ENCODE measurements at regions not wholly inside any gene's neighbourhood (a gene's known extent, or its start where the extent isn't known, plus 50 kb on each side); places are given as distances from the start of the nearest gene placed in this dataset.
"Not testable (repeated sequence)": the region's sequence is repeated elsewhere in the genome, so short reads cannot be mapped to it uniquely, and the experiment has no call there.

DNA sequence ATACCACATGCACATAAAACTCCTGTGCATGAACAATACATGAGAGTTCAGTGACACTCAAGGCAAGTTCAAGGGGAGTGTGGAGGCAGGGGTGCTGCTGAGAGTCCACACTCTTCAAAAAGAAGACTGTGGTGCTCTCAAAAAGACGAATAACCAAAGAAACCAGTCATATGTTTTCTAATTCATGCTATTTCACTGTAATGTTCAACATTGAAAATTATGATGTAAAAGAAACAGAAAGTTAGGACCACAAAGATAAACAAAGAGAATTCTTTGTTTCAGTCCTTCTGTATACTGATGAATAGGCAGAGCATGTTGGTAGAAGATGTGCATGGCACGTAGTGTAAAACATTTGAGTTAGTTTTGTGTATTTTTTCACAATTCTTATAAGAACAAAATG lies 864.2 kb upstream of the LRATD1 start:
- in situ Hi-C loops (cut with MboI; ENCODE audit: low pct_unique_long_range_greater_than_20kb, low sequenced_read_pairs): no loop called here
- no peak for DNase-seq

- in situ Hi-C loops (cut with MboI; ENCODE audit: low pct_unique_long_range_greater_than_20kb, low sequenced_read_pairs): no loop called here
- DNase-seq: no peak
These were observed 862.2 kb upstream of the LRATD1 start for GRCh38 chr2:13770279-13770678.

- in situ Hi-C loops (cut with MboI; ENCODE audit: low pct_unique_long_range_greater_than_20kb, low sequenced_read_pairs): no loop called here
These were observed 852.5 kb upstream of the LRATD1 start for GRCh38 chr2:13779996-13780395.

DNA sequence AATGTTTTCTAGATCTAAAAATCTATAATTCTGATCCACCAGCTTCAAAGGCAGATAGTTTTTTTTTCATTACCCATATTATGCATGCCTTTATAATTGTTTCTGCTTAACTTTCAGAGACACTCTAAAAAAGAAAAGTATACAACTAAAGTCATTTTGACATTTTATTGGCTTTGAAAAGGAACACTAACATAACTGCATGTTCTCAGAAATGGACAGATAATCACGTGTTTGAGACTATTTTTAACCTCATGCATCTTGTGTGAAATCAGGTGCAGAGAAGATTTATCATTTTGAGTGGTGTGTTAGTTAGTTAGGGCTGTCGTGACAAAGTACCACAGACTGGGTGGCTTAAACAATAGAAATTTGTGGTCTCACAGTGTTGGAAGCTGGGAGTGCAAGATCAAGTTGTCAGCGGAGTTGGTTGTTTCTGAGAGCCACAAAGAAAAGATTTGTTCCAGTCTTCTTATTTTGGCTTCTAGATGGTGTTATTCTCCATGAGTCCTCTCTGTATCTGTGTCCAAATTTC lies 841.4 kb upstream of the LRATD1 start:
- DNase-seq: no peak
- in situ Hi-C loops (cut with MboI; ENCODE audit: low pct_unique_long_range_greater_than_20kb, low sequenced_read_pairs): no loop called here

More at GRCh38 chr2:13779996-13780395, 852.5 kb upstream of the LRATD1 start:
- DNase-seq: no peak

DNA sequence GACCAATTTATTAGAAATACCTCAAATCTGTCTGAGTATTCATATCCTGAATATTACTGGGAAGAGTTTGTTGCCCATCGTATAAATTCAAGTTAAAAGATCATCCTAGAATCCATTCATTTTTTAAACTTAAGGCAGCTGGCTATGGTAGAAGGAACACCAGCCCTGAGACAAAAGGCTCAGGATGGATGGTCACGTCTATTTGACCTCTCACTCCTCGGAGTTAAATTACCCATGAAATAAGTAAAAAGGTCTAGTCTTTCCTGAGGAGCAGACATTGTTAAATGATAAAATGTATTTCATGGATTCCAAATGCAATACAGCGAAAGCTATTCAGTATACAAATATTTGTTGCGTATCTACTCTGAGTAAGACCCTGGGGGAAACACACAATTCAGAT lies 826.0 kb upstream of the LRATD1 start:
- DNase-seq: no peak
- in situ Hi-C loops (cut with MboI; ENCODE audit: low pct_unique_long_range_greater_than_20kb, low sequenced_read_pairs): no loop called here

DNA sequence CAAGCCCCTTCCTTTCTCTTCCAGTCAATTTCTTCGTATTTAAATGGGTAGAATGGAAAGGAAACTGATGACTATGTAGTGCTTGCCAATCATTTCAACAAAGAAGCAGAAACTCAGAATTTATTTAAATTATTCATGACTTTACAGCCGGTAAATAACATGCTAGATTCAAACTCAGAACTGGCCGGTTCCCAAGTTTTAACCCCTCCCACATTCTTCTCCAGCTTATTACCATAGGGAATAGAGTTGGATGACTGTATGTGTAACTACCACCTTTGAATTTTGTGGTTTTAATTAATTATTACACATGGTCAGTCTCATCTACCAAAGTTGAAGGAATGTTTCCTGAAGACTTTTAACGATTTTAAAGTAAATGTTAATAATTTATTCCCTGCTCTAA lies 819.3 kb upstream of the LRATD1 start:
- in situ Hi-C loops (cut with MboI; ENCODE audit: low pct_unique_long_range_greater_than_20kb, low sequenced_read_pairs): no loop called here
- DNase-seq: no peak

DNA sequence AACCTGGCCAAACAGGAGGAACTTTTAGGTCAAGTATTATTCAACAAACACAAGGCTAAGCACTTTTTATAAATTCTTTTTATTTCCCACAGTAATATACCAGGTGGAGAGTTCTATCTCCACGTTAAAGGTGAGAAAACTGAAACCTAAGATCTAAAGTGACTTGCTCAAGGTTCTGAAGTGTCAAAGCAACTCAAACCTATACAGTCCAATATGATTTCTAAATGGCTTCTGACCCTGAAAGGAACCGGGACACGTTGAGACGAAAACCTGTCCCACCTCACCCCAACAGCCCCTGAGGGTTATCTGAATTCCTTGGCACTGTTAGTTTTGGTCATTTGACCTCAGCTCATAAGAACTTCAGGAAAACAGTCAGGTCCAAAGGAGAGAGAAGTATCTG lies 814.5 kb upstream of the LRATD1 start:
- in situ Hi-C loops (cut with MboI; ENCODE audit: low pct_unique_long_range_greater_than_20kb, low sequenced_read_pairs): no loop called here
- no peak for DNase-seq

GRCh38 chr2:13819896-13820295 lies 812.6 kb upstream of the LRATD1 start:
- in situ Hi-C loops (cut with MboI; ENCODE audit: low pct_unique_long_range_greater_than_20kb, low sequenced_read_pairs): no loop called here

DNA sequence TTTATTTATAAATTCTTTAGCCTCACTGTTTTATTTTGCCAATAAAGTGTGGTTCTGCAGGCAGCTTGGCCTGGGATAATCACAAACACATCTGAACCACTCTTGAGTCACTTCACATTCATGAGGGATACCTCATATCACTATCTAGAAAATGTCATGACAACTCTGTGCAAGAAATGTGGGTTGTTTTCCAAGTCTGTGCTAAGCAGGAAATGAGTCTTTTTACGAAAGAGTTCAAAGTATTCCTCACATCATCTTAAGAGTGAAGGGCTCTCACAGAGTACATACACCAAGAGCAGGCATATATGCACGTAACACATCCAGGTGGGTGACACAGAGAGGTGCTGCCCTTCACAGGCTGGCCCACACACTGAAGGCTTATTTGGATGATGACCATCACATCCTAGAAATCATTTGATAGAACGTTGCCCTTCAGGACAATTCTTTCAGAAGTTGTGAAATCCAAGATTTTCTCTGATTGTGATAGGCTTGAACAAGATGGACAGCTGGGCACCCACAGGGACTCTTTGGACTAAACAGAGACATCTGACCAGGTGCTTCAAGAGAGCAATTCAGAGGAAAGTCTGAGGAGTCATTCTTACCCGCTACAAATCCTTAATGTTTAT lies 811.1 kb upstream of the LRATD1 start:
- DNase-seq: no peak
- in situ Hi-C loops (cut with MboI; ENCODE audit: low pct_unique_long_range_greater_than_20kb, low sequenced_read_pairs): no loop called here

More at GRCh38 chr2:13819896-13820295, 812.6 kb upstream of the LRATD1 start:
- DNase-seq: no peak

DNA sequence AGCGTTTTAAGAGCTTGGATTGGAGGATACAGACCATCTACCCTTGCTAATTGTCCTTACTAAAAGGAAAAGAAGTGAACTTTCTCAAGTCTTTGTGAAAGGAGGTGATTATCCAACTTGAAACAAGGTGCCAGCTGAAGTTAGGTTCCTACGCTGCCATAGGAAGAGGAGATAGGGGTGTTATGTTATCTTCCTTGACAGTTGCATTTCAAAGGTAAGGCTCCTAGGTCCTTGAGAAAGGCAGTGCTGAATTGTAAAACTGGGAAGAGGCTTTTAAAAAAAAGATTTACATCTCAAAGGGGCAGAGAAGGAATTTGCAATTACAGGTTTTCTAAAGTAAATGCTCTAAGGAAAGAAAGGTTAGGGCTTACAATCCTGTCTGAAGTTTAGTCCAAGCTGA lies 810.2 kb upstream of the LRATD1 start:
- no peak for DNase-seq
- in situ Hi-C loops (cut with MboI; ENCODE audit: low pct_unique_long_range_greater_than_20kb, low sequenced_read_pairs): no loop called here

GRCh38 chr2:13826314-13826853 lies 806.1 kb upstream of the LRATD1 start:
- no peak for DNase-seq
- in situ Hi-C loops (cut with MboI; ENCODE audit: low pct_unique_long_range_greater_than_20kb, low sequenced_read_pairs): no loop called here

- in situ Hi-C loops (cut with MboI; ENCODE audit: low pct_unique_long_range_greater_than_20kb, low sequenced_read_pairs): no loop called here
- no peak for DNase-seq
These were observed 773.9 kb upstream of the LRATD1 start for GRCh38 chr2:13858626-13859025.

GRCh38 chr2:13868275-13868674 lies 764.2 kb upstream of the LRATD1 start:
- DNase-seq; in situ Hi-C loops (cut with MboI; ENCODE audit: low pct_unique_long_range_greater_than_20kb, low sequenced_read_pairs): not testable (repeated sequence)

- in situ Hi-C loops (cut with MboI; ENCODE audit: low pct_unique_long_range_greater_than_20kb, low sequenced_read_pairs): no loop called here
- DNase-seq: no peak
These were observed 756.0 kb upstream of the LRATD1 start for GRCh38 chr2:13876491-13877037.

- in situ Hi-C loops (cut with MboI; ENCODE audit: low pct_unique_long_range_greater_than_20kb, low sequenced_read_pairs): no loop called here
These were observed 754.9 kb upstream of the LRATD1 start for GRCh38 chr2:13877571-13877970.

DNA sequence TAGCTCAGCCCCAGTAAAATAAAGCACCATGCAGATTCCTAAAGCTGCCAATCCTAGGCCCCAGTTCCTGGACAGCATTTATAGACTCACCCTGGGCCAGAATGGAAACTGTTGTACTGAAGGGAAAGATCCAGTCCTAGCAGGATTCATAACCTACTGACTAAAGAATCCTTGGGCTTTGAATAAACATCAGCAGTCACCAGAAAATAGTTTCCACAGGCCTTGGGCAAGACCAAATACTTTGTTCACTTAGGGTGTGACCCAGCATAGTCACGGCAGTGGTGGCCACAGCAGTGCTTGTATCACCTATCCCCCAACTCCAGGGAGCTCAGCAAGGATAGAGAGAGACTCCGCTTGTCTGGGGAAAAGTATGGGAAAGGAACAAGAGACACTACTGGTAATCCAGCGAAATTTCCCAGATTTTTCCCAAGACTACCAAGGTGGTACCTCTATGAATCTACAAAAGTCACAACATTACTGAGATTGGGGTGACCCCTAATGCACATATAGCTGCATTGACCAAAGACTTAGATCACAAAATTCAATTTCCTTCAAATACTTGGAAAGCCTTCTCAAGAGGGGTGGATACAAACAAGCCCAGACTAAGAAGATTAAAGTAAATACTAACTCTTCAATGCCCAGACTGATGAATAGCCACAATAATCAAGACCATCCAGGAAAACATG lies 748.1 kb upstream of the LRATD1 start:
- in situ Hi-C loops (cut with MboI; ENCODE audit: low pct_unique_long_range_greater_than_20kb, low sequenced_read_pairs): no loop called here
- no peak for DNase-seq

More at GRCh38 chr2:13877571-13877970, 754.9 kb upstream of the LRATD1 start:
- DNase-seq: no peak

DNA sequence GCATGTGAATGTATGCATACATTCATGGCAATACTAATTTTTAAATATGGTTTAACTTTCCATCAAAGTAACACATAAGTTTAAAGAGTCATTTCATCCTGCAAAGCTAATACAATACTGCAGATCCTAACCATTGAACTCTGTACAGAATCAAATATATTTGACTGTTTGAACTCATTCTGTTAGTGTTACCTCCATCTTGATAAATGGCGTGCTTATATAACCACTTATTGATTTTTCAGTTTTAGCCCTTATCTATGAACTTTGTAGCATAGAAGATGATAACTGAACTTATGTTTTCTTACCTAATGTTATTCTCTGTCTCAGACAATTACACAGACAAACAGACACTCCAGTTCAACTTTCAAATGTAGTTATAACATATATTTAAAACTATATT lies 731.0 kb upstream of the LRATD1 start:
- in situ Hi-C loops (cut with MboI; ENCODE audit: low pct_unique_long_range_greater_than_20kb, low sequenced_read_pairs): no loop called here
- no peak for DNase-seq

DNA sequence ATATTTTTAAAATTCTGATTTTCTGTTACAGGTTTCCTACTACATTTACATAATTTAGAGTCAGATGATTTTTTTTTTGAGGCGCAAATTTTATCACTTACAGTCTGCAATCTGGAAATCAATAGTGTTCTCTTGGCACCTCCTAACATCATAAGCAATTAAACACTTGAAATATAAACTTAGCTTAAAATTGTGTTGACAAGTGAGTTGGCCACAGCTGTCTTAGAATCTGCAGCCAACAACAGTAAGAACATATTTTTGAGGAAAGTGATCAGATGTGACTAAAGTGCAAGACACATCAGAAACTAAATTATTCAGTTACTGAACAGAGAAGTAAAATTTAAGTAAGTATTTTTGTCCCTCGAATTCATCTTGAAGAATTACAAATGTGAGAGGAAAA lies 726.7 kb upstream of the LRATD1 start:
- in situ Hi-C loops (cut with MboI; ENCODE audit: low pct_unique_long_range_greater_than_20kb, low sequenced_read_pairs): no loop called here

GRCh38 chr2:13916066-13916465 lies 716.5 kb upstream of the LRATD1 start:
- DNase-seq: no peak
- in situ Hi-C loops (cut with MboI; ENCODE audit: low pct_unique_long_range_greater_than_20kb, low sequenced_read_pairs): no loop called here

More for the DNA sequence above, 726.7 kb upstream of the LRATD1 start:
- no peak for DNase-seq

GRCh38 chr2:13917958-13918357 lies 714.6 kb upstream of the LRATD1 start:
- DNase-seq: no peak
- in situ Hi-C loops (cut with MboI; ENCODE audit: low pct_unique_long_range_greater_than_20kb, low sequenced_read_pairs): no loop called here

Data from KBM-7 (cell line).